ENCODE measurements at regions not wholly inside any gene's neighbourhood (a gene's known extent, or its start where the extent isn't known, plus 50 kb on each side); places are given as distances from the start of the nearest gene placed in this dataset.

GRCh38 chr10:90314718-90315117 lies 543.1 kb downstream of the HTR7 start:
- Histone ChIP-seq H3K4me3 (ENCODE audit: insufficient read depth, low read depth, low read length) (no peak overlapping the region), H3K36me3 (replicated peaks; ENCODE audit: control insufficient read depth, insufficient read depth, low read length) (no peaks in the 10 kb centered on the region), H3K27me3 (ENCODE audit: control insufficient read depth, insufficient read depth, low read length) (no peaks in the 10 kb centered on the region)
- DNase-seq, result no peak

GRCh38 chr10:90317172-90317571 lies 540.7 kb downstream of the HTR7 start:
- no peak for DNase-seq
- no peak overlapping the region for H3K4me3 ChIP-seq (ENCODE audit: insufficient read depth, low read depth, low read length)
- no peaks in the 10 kb centered on the region for H3K27me3 ChIP-seq (ENCODE audit: control insufficient read depth, insufficient read depth, low read length)
- no peaks in the 10 kb centered on the region for H3K36me3 ChIP-seq (replicated peaks; ENCODE audit: control insufficient read depth, insufficient read depth, low read length)

GRCh38 chr10:90318659-90319058 lies 539.2 kb downstream of the HTR7 start:
- Histone ChIP-seq H3K36me3 (replicated peaks; ENCODE audit: control insufficient read depth, insufficient read depth, low read length) (no peaks in the 10 kb centered on the region), H3K4me3 (ENCODE audit: insufficient read depth, low read depth, low read length) (no peak overlapping the region), H3K27me3 (ENCODE audit: control insufficient read depth, insufficient read depth, low read length) (no peaks in the 10 kb centered on the region)

GRCh38 chr10:90319188-90319914 lies 538.5 kb downstream of the HTR7 start:
- peak; percentile 49 for DNase-seq
- no peaks in the 10 kb centered on the region for H3K36me3 ChIP-seq (replicated peaks; ENCODE audit: control insufficient read depth, insufficient read depth, low read length)
- no peak overlapping the region for H3K4me3 ChIP-seq (ENCODE audit: insufficient read depth, low read depth, low read length)
- H3K27me3 ChIP-seq (ENCODE audit: control insufficient read depth, insufficient read depth, low read length), result no peaks in the 10 kb centered on the region

More at GRCh38 chr10:90318659-90319058, 539.2 kb downstream of the HTR7 start:
- DNase-seq, result no peak

- no peak for DNase-seq
- H3K36me3 ChIP-seq (replicated peaks; ENCODE audit: control insufficient read depth, insufficient read depth, low read length), result no peaks in the 10 kb centered on the region
- no peaks in the 10 kb centered on the region for H3K27me3 ChIP-seq (ENCODE audit: control insufficient read depth, insufficient read depth, low read length)
- no peak overlapping the region for H3K4me3 ChIP-seq (ENCODE audit: insufficient read depth, low read depth, low read length)
These were observed 536.6 kb downstream of the HTR7 start for GRCh38 chr10:90321132-90321816.

GRCh38 chr10:90326498-90327267 lies 531.2 kb downstream of the HTR7 start:
- Histone ChIP-seq H3K36me3 (replicated peaks; ENCODE audit: control insufficient read depth, insufficient read depth, low read length) (no peaks in the 10 kb centered on the region), H3K27me3 (ENCODE audit: control insufficient read depth, insufficient read depth, low read length) (no peaks in the 10 kb centered on the region), H3K4me3 (ENCODE audit: insufficient read depth, low read depth, low read length) (no peak overlapping the region)
- DNase-seq, result no peak

- Histone ChIP-seq H3K27me3 (ENCODE audit: control insufficient read depth, insufficient read depth, low read length) (no peaks in the 10 kb centered on the region), H3K4me3 (ENCODE audit: insufficient read depth, low read depth, low read length) (no peak overlapping the region), H3K36me3 (replicated peaks; ENCODE audit: control insufficient read depth, insufficient read depth, low read length) (no peaks in the 10 kb centered on the region)
- DNase-seq, result no peak
These were observed 530.2 kb downstream of the HTR7 start for GRCh38 chr10:90327611-90328010.

GRCh38 chr10:90328459-90328858 lies 529.4 kb downstream of the HTR7 start:
- no peak overlapping the region for H3K4me3 ChIP-seq (ENCODE audit: insufficient read depth, low read depth, low read length)
- H3K27me3 ChIP-seq (ENCODE audit: control insufficient read depth, insufficient read depth, low read length), result no peaks in the 10 kb centered on the region
- no peaks in the 10 kb centered on the region for H3K36me3 ChIP-seq (replicated peaks; ENCODE audit: control insufficient read depth, insufficient read depth, low read length)
- DNase-seq, result no peak

- DNase-seq, result peak; percentile 8
- Histone ChIP-seq H3K27me3 (ENCODE audit: control insufficient read depth, insufficient read depth, low read length) (no peaks in the 10 kb centered on the region), H3K36me3 (replicated peaks; ENCODE audit: control insufficient read depth, insufficient read depth, low read length) (no peaks in the 10 kb centered on the region), H3K4me3 (ENCODE audit: insufficient read depth, low read depth, low read length) (no peak overlapping the region)
These were observed 528.9 kb downstream of the HTR7 start for GRCh38 chr10:90328896-90329295.

- no peaks in the 10 kb centered on the region for H3K27me3 ChIP-seq (ENCODE audit: control insufficient read depth, insufficient read depth, low read length)
- no peaks in the 10 kb centered on the region for H3K36me3 ChIP-seq (replicated peaks; ENCODE audit: control insufficient read depth, insufficient read depth, low read length)
- H3K4me3 ChIP-seq (ENCODE audit: insufficient read depth, low read depth, low read length), result no peak overlapping the region
- DNase-seq, result no peak
These were observed 520.5 kb downstream of the HTR7 start for GRCh38 chr10:90337316-90337715.

GRCh38 chr10:90342480-90342879 lies 515.4 kb downstream of the HTR7 start:
- no peak for DNase-seq
- Histone ChIP-seq H3K36me3 (replicated peaks; ENCODE audit: control insufficient read depth, insufficient read depth, low read length) (no peaks in the 10 kb centered on the region), H3K4me3 (ENCODE audit: insufficient read depth, low read depth, low read length) (no peak overlapping the region), H3K27me3 (ENCODE audit: control insufficient read depth, insufficient read depth, low read length) (no peaks in the 10 kb centered on the region)

- H3K4me3 ChIP-seq (ENCODE audit: insufficient read depth, low read depth, low read length), result no peak overlapping the region
These were observed 513.6 kb downstream of the HTR7 start for GRCh38 chr10:90344226-90344625.

GRCh38 chr10:90347239-90347638 lies 510.6 kb downstream of the HTR7 start:
- no peak for DNase-seq
- no peaks in the 10 kb centered on the region for H3K36me3 ChIP-seq (replicated peaks; ENCODE audit: control insufficient read depth, insufficient read depth, low read length)
- no peak overlapping the region for H3K4me3 ChIP-seq (ENCODE audit: insufficient read depth, low read depth, low read length)

More at GRCh38 chr10:90344226-90344625, 513.6 kb downstream of the HTR7 start:
- DNase-seq, result no peak
- Histone ChIP-seq H3K27me3 (ENCODE audit: control insufficient read depth, insufficient read depth, low read length) (no peaks in the 10 kb centered on the region), H3K36me3 (replicated peaks; ENCODE audit: control insufficient read depth, insufficient read depth, low read length) (no peaks in the 10 kb centered on the region)

GRCh38 chr10:90350122-90350521 lies 507.7 kb downstream of the HTR7 start:
- no peak for DNase-seq
- no peaks in the 10 kb centered on the region for H3K36me3 ChIP-seq (replicated peaks; ENCODE audit: control insufficient read depth, insufficient read depth, low read length)
- no peaks in the 10 kb centered on the region for H3K27me3 ChIP-seq (ENCODE audit: control insufficient read depth, insufficient read depth, low read length)
- no peak overlapping the region for H3K4me3 ChIP-seq (ENCODE audit: insufficient read depth, low read depth, low read length)

More at GRCh38 chr10:90347239-90347638, 510.6 kb downstream of the HTR7 start:
- no peaks in the 10 kb centered on the region for H3K27me3 ChIP-seq (ENCODE audit: control insufficient read depth, insufficient read depth, low read length)

- H3K4me3 ChIP-seq (ENCODE audit: insufficient read depth, low read depth, low read length), result no peak overlapping the region
- no peak for DNase-seq
- no peaks in the 10 kb centered on the region for H3K36me3 ChIP-seq (replicated peaks; ENCODE audit: control insufficient read depth, insufficient read depth, low read length)
These were observed 505.6 kb downstream of the HTR7 start for GRCh38 chr10:90352288-90352687.

More at GRCh38 chr10:90352288-90352687, 505.6 kb downstream of the HTR7 start:
- H3K27me3 ChIP-seq (ENCODE audit: control insufficient read depth, insufficient read depth, low read length), result no peaks in the 10 kb centered on the region
